NCI-H1436 treated with DMSO at 0.1 percent for 48 hours (cell line): ENCODE measurements at regions not wholly inside any gene's neighbourhood (a gene's known extent, or its start where the extent isn't known, plus 50 kb on each side); places are given as distances from the start of the nearest gene placed in this dataset.

ENCODE experiments used
- DNase-seq: peaks from one replicate; lab custom pipeline; 2025; lab: John Stamatoyannopoulos, UW

DNA sequence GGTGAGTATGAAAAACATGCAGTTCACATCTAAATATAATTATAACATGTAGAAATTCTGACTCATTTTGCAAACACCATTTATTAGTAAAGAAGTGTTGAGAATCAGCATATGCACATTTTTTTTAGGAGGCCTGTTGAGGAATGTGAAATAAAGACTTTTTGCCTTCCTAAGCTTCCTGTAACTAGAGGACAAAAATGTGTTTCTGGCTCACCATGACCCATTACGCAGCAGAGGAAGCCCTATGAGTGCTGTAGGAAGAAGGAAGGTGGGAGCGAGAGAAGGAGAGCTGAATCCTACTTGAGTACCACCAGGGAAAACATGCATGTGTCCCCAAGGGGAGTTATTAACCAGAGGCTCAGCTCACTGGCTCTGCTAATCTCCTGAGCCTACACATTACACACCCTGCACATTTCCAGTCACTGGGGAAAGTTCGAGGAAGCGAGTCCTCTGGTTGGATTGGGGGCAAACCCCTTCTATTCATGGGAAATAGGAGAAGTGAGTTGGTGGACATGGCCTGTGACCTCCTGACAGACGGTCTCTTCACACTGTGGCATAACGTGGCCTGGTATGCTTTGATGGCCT is 540.5 kb upstream of the JAG1 start:
- DNase-seq: no peak

DNA sequence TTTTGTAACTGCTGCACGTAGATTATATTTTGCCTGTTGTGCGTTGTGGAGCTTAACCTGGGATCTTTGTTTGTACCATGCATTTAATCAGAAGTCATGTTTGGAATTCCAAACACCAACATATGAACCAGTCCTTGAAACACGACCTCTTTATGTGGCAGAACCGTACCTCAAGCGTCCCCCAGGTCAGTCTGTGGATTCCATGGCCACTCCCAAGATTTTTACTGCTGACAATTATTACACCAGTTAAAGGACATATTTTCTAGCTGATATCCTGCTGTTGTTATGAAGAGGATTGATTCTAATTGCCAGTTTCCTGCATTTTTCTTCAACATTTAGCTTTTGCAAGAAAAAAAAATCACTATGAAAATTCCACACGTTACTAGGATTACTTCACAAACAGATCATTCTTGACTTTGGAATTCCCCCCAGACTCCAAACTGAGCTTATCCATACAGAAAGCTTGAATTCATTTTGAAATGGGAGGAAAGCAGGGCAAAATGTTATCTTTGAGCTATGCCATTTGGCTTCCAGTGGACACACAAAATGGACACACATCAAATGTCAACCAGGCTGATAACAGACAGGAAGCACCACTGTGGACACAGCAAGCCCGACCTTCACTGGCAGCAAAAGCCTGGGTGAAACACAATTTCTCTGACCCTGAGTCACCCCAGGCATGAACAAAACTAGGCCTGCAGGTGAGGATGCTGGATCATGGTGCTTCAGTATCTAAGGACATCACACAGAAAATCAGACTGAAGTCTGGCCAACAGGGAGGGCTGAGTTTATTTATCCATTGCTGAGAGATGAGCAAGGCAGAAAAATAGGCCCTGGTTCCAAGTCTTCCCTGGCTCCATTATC is 542.9 kb upstream of the JAG1 start:
- DNase-seq: no peak

- no peak for DNase-seq
Measured at GRCh38 chr20:11217326-11218172, 543.8 kb upstream of the JAG1 start.

GRCh38 chr20:11218173-11218680 is 544.4 kb upstream of the JAG1 start:
- no peak for DNase-seq

DNA sequence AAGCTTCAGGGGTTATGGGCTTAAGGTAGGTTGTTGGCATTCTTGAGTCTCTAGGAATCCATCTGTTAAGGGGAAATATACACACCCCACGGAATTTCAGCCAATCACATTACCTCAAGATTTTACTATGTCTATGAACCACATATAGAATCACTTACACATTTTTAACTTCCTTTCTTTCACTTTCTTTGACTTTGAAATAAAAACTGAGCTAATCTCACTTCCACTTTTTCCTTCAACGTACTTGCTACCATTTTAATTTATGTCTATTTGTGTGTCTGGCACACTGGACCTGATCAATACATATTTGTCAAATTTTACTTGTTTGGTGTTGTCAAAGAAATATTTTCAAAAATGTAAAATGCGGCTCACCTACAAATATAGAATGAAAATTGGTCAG is 545.4 kb upstream of the JAG1 start:
- DNase-seq: no peak

GRCh38 chr20:11221046-11221445 is 547.2 kb upstream of the JAG1 start:
- no peak for DNase-seq

DNA sequence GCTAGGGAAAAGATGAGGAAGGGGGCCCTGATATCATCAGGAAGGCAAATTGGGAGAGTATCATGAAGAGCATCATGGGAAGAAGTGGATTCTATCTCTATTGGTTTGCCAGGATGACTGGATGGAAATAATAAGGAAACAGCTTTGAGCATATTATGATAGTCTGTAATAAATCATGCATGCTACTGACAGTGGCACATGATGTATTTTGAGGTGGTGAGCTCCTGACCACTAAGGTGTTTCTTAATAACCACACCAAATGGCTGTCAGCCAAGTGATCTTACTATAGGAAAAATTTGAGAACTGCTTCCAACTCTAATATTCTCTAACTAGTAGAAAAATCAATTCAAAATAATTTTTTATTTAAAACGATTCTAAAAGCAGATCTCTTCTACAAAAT is 548.4 kb upstream of the JAG1 start:
- DNase-seq: no peak

- no peak for DNase-seq
Measured at GRCh38 chr20:11227602-11228001, 553.8 kb upstream of the JAG1 start.

- no peak for DNase-seq
Measured at GRCh38 chr20:11229772-11230171, 556.0 kb upstream of the JAG1 start.

GRCh38 chr20:11230999-11231398 is 557.2 kb upstream of the JAG1 start:
- DNase-seq: no peak

DNA sequence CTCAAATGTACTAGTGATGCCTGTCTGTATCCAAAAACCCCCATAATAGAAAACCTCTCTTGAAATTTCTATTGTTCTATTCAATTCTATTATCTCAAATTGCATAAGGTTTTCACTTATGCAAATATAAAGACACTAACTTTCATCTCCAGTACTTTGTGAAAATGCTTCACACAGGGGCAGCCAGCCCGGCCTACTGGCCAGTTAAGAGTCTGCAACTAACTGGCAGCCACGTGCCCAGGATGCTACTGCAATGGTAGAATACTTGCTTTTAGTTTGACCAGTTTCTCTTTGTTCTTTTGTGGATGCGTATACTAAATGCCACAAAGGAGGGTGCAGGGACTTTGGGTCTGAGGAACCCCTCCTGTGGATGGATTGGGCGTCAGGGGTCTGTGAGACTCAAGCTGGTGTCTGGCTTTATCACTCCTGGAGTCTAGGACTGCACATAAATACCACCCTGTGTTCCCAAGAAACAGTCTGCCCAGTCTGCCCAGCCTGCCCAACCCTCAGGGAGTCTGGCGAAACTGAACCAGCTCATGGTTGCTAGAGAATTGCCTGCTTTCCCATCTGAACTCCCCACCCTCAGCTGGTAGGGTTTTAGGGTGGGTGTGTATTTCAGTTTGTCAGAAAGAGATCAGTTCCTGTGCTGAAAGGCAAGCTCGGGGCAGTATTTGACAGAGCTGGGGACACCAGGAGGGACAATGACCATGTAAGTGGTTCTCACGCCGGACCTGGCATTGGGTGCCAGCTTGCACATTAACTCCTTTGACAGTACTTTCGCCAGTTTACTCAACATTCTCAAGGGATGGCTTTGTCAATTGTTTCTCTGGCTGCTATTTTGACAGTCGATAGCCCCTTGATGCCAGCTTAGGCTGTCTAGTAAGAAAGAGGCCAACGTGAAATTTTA is 558.2 kb upstream of the JAG1 start:
- DNase-seq: no peak

- no peak for DNase-seq
Measured at GRCh38 chr20:11232896-11233295, 559.1 kb upstream of the JAG1 start.

DNA sequence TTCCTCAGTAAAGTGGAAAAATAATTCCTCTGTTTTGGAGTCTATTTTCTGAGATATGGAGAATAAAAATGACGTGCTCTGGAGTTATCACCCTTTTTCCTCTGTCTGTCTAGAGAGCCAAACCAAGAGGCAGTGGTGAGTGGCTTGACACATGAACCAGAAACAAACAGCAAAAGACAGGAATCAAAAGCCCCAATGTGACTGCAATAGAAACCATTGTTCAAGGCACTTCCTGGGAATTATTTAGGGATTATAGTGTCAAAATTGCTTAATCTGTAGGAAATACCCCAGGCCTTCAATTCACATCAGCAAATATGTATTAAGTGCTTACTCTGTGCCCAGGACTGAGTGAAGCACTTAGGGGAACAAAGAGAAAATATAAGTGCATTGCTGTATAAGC is 560.4 kb upstream of the JAG1 start:
- DNase-seq: no peak

DNA sequence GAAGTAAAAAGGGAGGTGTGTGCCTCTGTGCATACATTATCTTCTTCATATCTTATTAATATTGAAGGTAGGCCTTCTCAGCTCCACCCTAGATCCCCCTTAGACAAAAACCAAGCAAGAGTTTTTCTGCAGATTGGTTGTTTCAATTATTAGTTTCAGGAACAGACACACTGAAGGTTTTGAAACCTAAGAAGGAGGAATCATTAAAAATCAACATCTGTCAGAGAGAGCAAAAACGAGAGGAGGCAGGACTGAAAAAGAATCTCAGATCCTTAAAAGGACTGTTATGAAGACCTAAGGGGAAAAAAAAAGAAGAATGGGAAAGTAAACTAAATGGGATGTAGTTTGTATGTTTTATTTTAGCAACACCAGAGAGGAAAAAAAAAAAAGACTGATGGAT is 560.8 kb upstream of the JAG1 start:
- no peak for DNase-seq

DNA sequence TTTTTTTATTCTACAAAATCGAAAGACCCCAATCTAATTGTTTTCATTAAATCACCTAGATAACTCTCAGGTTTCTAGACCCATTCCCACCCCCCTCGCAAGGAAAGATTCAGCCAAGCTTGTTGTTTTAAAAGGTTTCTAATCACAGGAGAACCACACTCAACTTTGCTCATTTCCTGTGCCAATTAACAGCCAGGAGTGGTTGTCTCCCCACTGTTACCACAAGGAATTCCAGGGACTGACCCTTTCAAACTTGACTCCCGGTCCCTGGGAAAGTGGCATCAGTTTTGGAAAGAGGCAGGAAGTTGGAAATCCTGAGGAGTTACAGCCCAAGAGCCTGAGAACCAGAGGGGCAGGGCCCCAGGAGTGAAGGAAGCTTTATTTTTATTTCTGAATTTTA is 561.3 kb upstream of the JAG1 start:
- DNase-seq: no peak

DNA sequence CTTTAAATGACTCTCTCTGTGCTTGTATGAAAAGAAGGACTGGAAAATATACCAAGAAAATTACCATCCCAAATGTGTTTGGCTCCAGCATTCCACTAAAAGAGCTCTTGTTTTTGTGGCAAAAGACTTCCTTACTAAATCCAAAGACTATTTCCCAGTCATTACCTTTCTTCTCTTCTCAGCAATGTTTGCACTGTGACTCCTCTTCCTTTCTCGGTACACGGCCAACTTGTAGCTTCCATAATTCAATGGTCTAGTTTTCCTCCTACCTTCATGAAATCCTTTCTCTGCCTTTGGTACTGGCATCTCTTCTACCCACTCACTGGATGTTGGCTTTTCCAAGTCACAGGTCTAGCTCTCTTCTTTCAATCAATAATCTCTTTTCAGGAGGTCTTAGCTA is 568.5 kb upstream of the JAG1 start:
- no peak for DNase-seq

DNA sequence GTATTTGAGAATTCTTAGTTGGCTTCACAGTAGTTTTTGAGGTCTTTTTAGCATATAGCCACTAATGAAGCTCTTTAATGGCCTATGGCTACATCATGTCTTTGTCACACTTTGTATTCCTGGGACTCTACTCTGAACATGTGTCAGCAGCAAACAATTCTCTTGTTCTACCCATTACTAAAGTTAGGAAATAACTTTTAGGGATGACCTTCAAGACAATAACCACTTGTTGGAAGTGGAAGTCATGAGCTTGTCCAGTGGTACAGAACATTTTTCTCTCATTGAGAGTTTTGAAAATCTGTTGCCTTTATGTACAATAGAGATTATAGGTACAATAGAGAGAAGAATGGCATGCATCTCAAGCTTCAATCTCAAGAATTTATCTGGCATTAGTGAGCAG is 571.6 kb upstream of the JAG1 start:
- no peak for DNase-seq

DNA sequence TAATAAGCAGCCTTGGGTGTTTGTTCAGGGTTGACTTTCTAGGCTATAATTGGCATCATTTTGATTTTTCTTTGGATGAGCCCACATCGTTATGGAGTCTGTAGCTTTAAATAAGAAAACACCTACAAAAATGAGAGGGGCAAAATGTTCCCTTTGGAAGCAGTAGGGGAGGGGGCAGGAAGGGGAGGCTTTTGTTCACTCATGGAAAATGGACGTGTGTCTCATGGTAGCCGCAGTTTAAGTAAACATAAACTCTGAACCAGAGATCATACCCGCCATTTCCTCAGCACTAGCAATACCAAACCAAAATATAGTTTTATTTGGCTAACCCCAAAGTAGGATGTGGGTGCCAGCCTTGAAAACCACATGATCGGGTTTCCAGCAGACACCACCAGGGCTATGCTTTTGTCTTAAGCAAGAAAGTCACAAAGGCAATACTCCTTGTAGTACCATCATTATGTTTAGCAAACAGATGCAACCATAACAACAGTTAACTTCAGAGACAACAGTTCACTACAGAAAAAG is 572.5 kb upstream of the JAG1 start:
- DNase-seq: no peak

- no peak for DNase-seq
Measured at GRCh38 chr20:11247046-11248010, 573.5 kb upstream of the JAG1 start.

DNA sequence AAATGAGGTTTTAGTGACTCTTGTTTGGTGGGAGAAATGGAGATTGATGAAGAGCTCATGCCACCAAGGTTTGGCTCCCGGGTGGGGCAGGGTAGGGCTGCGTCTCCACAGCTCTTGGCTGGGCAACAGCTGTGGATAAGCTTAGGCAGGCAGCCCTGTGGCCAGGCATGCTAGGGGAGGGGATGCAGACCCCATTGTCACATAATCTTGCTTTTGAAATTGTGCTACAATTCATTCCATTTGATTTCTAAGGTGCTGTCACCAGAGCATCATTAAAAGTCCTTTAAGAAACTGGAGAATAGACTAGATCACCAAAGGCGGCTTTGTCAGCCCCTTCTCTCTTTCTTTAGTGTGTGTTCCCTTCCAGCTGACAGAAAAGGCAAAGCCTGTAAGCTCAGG is 574.2 kb upstream of the JAG1 start:
- no peak for DNase-seq
